NCI-H1417 treated with DMSO at 0.1 percent for 48 hours (cell line): ENCODE measurements at regions not wholly inside any gene's neighbourhood (a gene's known extent, or its start where the extent isn't known, plus 50 kb on each side); places are given as distances from the start of the nearest gene placed in this dataset.
"Not testable (repeated sequence)": the region's sequence is repeated elsewhere in the genome, so short reads cannot be mapped to it uniquely, and the experiment has no call there.

ENCODE experiments used
- DNase-seq: peaks from one replicate; lab custom pipeline; 2025; lab: John Stamatoyannopoulos, UW

DNA sequence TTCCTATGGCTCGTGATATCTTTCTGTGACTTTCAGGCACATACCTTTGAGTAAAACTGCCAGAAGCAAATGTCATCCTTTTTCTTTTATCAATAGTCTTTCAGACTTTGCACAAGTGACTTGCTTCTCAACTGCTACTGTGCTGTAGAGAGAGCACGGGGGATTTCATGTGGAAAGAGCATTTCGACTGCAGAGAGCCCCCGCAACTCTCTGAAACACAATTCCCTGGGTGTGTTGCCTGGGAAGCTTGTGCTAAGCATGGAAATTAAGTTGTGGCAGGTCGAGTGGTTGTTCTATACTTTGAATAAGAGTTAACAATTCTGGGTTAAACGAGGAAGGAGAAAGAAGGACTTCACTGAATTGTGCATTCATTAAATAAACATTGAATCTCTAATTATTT, 659.1 kb downstream of the TDRD15 start:
- no peak for DNase-seq

DNA sequence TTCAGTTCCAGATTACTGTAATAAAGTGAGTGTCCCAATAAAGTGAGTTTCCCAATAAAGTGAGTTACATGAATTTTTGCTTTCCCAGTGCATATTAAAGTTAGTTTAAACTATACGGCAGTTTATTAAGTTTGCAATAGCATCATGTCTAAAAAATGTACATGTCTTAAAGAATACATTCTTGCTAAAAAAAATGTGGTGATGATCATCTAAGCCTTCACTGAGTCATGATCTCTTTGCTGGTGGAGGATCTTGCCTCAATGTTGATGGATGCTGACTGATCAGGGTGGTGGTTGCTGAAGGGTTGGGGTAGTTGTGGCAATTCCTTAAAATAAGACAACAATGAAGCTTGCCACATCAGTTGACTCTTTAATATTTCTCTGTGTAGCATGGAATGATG, 664.2 kb downstream of the TDRD15 start:
- DNase-seq = no peak

- DNase-seq = not testable (repeated sequence)
Measured at GRCh38 chr2:21790311-21790710, 666.5 kb downstream of the TDRD15 start.

DNA sequence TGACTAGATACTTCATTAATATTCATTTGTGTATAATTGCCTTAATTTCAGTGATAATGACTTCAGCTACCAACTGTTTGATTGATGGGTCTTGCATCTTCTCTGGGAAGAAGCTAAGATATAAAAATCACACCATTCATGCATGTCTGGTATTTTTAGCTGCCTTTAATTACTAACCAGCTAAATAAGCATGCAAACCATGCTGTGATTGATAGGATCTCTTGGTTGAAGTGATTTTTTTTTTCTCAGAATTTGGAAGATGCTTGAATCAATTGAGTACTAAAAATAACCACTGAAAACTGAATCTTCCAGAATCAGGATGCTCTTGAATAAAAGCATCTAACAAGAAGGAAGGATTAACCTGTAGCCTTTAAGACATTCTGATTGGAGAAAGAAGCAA, 668.8 kb downstream of the TDRD15 start:
- DNase-seq = no peak

DNA sequence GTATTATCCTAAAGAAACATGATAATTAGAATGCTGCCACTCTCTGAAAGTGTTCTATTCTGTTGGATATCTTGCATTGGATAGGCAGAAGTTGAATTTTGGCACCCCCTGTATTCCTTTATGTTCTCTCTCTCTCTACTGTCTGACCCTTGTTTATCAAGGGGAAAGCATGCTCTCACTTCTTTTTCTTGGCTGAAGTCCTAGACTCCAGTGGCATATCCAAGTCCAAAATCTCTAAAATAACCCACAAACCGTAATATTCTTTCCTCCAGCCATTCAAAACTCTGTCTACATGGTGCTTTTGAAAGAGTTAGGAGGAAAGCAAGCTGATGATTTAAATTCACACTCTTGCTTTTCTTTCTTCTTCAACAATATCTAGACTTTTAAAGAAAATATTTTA, 669.7 kb downstream of the TDRD15 start:
- DNase-seq = no peak

DNA sequence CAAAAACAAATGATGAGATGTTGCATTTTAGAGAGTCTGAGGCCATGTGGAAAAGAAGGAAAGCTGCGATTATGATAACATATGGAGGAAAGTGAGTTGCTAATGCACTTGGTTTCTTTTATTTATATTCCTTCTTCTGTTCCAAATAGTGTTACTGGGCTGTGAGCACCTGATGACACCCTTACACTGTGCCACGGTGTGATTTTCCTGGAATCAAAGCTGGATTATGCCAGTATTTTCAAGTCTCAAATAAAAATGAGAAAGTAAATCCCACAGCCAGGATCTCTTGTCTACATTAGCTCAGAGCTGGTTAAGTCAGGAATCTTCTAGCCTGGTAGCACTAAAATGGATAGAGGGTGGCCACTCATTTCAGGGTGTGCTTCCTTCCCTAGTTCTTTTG, 670.8 kb downstream of the TDRD15 start:
- DNase-seq = no peak

DNA sequence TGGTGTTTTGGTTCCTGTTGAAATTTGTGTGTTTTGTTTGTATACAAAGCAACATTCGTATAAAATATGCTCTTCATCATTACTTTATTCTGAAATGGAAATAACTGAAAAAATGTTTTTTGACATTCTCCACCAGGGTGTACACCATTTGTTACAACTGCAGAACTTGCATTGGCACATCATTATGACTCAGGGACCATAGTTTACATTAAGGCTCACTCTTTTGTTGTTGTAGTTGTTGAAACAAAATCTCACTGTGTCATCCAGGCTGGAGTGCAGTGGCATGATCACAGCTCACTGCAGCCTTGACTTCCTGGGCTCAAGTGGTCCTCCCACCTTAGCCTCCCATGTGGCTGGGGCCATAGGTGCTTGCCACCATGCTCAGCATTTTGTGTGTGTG, 676.6 kb downstream of the TDRD15 start:
- no peak for DNase-seq

- no peak for DNase-seq
Measured at GRCh38 chr2:21803550-21803949, 679.8 kb downstream of the TDRD15 start.

DNA sequence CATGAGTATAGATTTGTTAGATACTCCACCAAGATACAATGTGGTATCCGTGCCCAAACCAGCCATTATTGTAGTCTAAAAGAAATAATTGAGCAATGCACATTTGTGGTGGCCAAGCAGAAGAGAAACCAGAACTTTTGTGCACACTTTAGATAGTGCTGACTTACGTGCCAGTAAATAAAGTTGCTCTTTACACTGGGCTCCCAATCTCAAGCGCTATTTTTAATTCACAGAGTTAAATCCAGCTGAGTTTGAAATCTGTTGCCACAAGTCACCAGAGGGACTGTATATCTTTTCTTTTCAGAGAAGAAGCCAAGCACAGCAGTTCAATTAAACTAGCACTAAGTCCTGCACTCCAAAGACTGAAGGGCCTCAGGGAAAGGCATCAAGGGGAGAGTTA, 680.4 kb downstream of the TDRD15 start:
- no peak for DNase-seq

DNA sequence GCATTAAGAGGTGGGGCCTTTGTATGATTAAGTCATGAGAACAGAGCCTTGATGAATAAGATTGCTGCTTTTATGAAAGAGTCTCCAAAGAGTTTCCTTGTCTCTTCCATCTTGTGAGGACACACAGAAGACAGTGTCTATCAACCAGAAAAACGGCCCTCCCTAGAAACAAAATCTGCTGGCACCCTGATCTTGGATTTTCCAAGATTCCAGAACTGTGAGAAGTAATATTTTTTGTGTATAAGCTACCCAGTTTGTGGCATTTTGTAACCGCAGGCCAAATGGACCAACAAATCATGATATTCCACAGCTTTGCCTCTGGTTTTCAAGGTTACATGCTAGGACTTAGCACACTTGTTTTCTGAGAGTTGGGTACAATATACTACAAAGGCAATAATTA, 687.8 kb downstream of the TDRD15 start:
- no peak for DNase-seq

DNA sequence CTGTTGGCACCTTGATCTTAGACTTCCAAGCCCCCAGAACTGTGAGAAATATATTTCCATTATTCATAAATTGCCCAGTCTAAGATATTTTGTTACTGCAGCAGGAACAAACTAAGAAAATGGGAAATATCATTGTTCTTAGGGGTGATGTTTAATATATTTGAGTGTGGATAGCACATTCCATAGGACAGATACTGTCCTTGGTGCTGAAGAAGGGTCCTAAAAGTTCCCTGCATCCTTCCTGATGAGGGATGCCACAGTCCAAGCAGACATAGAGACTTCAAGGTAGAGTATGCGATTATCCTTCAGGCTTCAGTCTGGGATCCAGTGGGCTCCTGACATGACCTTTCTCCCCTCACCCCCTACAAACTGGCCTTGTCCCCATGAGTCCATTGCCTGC, 689.0 kb downstream of the TDRD15 start:
- DNase-seq = no peak

GRCh38 chr2:21814588-21815149, 690.9 kb downstream of the TDRD15 start:
- no peak for DNase-seq

- no peak for DNase-seq
Measured at GRCh38 chr2:21818212-21818795, 694.5 kb downstream of the TDRD15 start.

GRCh38 chr2:21819454-21819853, 695.7 kb downstream of the TDRD15 start:
- no peak for DNase-seq

DNA sequence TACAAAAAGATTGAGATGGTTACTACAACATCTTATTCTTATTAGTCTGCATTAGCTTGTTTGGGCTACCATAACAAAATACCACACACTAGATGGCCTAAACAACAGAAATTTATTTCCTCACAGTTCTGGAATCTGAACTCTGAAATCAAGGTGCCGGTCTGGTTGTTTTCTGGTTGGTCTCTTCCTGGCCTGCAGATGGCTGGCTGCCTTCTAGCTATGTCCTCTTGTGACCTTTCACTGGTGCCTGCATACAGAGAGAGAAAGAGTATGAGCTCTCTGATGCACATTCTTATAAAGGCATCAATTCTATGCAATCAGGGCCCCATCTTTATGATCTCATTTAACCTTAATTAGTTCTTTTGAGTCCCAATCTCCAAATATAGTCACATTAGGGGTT, 696.5 kb downstream of the TDRD15 start:
- DNase-seq = no peak

DNA sequence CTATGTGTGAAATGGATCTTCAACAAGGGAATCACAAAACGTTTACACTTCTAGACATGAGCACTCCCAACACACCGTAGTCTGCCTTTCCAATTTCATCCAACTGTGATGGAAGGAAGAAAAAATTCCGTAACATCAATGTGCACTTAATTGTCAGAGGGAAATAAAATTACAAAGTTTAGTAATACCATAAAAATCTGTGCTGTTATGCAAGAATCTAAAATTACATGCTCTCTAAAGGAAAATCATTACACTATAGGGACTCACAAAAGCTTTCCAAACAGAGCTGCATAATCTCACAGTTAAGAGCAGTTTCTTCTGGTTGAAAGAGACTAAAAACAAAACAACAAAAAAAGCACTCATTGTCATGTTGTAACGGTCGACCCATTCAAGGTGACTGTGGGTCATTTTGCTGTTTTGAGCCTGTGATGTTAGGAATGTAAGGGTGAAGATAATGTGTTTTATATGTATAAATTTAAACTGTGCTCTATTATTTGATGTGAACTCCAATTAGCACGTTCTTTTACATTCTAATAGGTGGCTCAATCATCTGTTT, 698.0 kb downstream of the TDRD15 start:
- no peak for DNase-seq

DNA sequence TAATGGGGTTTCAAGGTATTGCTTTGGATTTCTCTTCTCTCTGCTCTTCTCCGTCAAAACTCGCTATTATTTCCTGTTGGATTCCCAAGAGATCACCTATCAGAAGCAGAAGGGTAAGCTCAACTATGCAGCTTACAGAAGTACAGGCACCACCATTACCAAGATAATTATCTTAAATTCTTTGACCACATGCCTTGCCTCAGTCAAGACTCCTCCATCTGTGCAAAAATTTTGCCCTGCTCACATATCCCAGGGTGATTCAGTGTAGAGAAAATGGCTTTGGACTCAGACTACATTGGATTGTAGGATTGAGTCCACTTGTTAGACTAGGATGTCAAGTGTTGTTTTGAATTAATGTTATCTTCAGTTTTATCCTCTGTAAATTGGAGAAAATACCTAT, 698.7 kb downstream of the TDRD15 start:
- no peak for DNase-seq

- no peak for DNase-seq
Measured at GRCh38 chr2:21833767-21834166, 710.0 kb downstream of the TDRD15 start.

GRCh38 chr2:21836261-21836660, 712.5 kb downstream of the TDRD15 start:
- DNase-seq = no peak

DNA sequence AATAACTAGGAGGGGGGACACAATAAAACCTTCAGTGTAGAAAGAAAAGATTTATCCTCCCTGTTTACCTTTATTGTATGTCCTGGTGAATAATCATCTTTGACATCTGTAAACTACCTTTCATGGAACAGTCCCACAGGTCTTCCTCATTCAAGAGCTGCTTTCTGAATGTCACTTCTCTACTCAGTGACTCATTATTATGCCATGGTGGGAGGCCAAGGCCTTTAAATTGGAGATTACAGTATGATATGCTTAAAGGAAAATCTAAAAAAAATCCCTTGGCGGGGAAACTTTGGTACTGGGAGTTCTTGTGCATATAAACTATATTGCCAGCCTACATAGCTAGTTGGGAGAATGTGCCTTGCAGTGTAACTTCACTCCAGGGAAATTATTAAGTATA, 713.0 kb downstream of the TDRD15 start:
- no peak for DNase-seq

GRCh38 chr2:21837168-21837960, 713.6 kb downstream of the TDRD15 start:
- DNase-seq = no peak

DNA sequence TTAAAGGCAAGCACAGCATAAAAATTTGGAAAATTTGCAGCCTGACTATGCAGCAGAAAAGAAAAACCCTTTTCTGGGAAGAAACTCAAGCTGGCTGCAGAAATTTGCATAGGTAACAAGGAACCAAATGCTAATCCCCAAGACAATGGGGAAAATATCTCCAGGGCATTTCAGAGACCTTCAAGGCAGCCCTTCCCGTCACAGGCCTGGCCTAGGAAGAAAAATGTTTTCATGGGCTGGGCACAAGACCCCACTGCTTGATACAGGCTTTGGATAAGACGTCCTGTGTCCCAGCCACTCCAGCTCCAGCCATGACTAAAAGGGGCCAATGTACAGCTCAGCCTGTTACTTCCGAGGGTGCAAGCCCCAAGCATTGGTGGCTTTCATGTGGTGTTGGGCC, 717.6 kb downstream of the TDRD15 start:
- no peak for DNase-seq

- DNase-seq = not testable (repeated sequence)
Measured at GRCh38 chr2:21850367-21850766, 726.6 kb downstream of the TDRD15 start.
